NOMO-1 treated with DMSO at 0.1 percent for 48 hours (cell line): ENCODE measurements at regions not wholly inside any gene's neighbourhood (a gene's known extent, or its start where the extent isn't known, plus 50 kb on each side); places are given as distances from the start of the nearest gene placed in this dataset.

Source experiments
- DNase-seq: peaks from one replicate; lab custom pipeline; 2025; ENCODE audit not compliant: unreplicated experiment; lab: John Stamatoyannopoulos, UW

DNA sequence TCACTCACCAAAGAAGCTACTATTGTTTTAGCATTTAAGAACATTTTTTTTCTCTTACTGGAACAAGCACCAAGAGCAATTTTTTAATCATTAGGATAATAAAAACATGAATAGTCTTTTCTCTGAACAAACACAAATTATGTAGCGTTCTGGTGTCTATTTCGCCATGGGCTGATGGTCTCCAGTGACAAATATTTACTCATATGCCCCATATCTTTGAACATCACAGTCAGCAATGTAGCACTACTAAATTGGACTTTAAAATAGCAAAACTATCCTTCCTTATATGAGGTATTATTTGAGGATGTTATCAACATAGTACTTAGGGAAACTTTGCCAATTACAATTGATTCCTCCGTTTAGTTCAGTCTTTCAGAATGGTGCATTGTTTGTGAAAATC, 1326.0 kb upstream of the ZEB2 start:
- DNase-seq = no peak

DNA sequence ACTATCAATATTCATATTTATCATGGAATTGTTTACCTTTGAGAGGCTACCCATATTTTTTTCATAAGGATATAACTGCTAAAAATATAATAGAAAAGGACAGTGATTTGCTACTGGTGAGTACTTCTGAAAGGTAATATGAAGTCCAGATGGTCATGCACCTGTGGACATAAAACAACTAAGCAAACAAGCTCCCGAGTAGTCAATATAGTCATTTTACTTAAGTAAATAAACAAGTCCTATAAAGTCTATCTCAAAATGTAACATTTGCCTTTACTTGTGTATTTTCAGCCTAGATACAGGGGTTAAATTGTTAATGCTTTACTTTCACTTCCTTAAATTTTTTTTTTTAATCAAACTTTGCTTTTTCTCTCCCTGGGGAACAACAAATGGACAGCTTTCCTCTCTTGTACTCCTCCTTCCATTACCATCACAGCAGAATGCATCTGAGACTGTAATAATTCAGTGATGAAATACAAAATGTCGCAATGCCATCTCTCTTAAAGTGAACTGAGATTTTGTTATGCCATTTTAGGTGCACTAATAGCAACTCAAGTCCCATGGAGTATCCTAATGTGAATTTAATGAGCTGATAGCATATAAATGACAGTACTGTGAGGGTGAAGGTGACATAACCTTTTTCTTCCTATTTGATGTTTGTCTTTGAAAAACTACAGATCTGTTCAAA, 1325.4 kb upstream of the ZEB2 start:
- peak; percentile 42 for DNase-seq

DNA sequence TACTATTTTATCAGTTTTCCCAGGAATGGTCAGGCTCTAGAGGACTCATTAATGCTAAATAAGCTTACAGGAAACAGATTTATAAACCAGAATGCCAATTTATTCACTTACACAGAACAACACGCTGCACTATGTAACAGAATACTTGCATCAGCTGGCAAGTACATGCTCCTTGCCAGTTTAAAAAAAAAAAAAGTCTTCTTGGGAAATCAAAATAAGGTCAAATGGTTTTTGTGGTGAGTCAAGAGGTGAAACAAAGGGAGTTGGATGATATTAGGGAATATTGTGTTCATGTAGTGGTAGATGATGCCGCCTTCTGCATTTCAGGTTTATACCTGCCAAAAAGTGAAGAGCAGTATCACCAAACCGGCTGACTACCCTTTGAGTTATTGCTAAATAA, 1322.1 kb upstream of the ZEB2 start:
- no peak for DNase-seq

DNA sequence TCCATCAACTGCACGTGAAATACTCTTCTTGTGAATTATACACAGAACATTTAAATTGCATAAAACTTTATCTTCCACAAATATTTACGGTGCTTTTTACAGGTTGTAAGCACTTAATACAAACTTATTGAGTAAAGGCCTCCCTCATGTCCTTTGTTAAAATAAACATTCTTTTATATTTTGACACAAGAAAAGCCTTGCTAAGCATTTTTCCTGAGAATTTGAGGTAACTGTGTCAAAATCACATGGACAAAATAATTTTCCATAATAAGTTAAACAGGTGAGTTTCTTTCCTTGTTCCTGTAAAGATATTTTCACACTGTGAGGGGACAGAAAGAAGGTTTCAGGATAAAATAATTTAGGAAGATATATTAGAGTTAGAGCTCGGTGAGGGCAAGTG, 1317.1 kb upstream of the ZEB2 start:
- DNase-seq = no peak

DNA sequence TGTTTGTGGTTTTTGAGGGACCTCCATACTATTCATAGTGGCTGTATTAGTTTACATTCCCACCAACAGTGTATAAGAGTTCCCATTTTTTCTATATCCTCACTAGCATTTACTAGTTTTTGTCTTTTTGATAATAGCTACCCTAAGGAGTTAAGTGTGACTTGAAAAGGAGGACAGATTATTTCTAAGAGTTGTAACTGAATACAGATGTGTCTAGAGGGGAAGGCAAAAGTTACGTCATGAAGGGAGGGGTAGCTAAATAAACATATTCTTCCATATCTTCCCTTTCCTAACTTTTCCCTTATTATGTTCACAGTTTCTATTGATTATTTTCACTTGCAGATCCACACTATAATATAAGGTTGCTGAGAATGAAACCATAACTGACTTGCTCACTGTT, 1315.7 kb upstream of the ZEB2 start:
- no peak for DNase-seq

DNA sequence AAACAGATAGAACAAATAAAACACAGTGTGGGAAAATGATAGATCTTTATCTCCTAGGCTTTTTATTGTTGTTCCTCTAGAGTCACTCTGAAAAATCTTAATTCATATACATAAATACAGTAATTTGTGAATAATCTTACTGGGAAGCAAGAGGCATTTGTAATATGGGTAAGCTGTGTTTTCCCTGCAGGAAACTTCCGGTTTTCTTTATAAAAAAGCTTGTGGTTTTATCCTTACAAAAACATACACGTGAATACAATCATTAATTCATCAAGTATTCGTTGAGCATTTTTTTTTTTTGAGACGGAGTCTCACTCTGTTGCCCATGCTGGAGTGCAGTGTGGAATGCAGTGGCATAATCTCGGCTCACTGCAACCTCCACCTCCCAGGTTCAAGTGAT, 1312.8 kb upstream of the ZEB2 start:
- DNase-seq = no peak

DNA sequence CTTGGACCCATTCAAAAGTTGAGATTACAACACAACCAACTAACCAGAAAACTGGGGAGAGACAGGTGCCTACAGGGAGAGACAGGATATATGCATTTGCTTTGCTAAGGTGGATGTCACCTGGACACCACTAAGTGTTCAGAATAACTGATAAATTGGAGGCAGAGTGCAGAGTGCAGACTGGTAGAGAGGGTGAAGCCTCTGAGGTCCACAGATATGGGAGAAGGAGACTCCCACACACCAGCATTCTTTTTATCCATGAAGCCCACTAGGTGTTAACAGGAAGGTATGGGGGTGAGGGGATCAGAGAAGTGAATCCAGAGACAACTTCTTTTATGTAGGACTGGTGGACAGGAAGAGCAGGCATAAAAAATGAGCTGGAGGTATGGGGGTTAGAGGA, 1310.0 kb upstream of the ZEB2 start:
- DNase-seq = no peak

DNA sequence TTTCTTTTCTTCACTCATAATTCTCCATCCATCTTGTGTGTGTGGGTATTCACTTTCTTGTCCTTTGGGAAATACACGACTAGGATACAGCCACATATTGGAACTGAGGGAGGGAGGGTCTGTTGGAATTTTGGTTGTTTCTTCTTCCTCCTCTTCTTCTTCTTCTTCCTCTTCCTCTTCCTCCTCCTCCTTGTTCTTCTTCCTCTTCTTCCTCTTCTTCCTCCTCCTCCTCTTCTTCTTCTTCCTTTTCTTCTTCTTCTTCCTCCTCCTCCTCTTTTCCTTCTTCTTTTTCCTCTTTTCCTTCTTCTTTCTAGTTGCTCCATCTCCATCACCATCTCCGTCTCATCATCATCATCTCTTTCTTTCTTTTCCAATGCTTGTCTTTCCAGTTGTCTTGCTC, 1307.3 kb upstream of the ZEB2 start:
- DNase-seq = no peak

DNA sequence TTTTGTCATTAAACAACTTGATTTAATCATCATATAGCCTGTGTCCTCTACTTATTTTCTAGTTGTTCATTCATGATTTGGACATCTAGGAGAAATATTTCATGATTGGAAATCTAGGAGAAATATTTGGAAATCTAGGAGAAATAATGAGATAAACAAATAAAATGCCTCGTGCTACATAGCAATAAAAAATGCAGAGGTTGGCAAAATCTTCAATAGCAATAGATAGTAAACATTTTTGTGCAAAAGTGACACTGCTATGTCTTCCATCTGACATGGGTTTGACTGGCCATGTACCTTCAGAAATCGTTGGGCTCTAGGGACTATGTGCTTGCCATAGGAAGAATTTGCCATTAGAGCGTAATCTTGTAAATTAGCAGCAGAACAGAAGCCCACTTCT, 1304.5 kb upstream of the ZEB2 start:
- no peak for DNase-seq

DNA sequence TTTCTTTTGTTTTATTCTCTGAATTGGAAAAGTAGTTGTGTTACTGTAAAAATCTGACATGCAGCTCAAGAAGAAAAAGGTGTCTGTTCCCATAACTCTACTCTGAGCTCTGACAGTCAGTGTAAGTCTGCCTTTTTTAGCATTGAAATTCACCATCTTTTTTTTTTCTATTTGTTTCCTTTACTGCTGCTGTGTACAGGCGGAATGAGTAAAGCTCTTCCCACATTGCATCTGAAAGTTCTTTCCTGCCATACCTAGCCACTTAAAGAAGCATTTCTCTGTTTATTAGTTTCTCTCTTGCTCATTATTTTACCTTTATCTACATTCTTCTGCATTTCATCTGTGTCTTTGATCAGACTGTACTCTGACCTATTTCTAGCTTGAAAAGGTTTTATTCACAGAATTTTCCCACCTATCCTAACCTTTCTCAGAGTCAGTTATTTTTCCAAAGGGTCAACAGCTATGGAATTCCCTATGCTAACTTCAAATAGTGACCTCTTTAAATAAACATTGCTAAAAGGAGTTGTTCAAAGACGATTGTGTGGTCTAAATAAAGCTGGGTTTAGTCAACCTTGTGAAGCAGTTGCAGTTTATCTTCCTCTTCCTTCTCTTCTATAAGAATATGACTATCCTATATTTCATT, 1303.1 kb upstream of the ZEB2 start:
- no peak for DNase-seq

DNA sequence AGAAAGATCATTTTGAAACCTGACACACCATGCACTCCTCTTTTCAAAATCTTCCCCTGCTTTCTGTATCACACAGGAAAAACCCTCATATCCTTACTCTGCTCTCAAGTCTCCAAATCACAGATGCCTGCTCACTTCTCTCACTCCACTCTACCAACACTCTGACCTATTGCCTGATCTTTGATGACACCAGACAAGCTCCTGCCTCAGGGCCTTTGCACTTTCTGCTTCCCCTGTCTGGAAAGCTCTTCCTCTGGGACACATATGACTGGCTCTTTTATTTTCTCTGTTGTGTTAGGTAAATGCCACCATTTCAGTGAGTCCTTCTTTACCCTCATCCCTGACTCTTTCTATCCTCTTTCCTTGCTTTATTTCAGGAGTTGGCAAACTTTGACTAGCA, 1300.7 kb upstream of the ZEB2 start:
- DNase-seq = no peak

DNA sequence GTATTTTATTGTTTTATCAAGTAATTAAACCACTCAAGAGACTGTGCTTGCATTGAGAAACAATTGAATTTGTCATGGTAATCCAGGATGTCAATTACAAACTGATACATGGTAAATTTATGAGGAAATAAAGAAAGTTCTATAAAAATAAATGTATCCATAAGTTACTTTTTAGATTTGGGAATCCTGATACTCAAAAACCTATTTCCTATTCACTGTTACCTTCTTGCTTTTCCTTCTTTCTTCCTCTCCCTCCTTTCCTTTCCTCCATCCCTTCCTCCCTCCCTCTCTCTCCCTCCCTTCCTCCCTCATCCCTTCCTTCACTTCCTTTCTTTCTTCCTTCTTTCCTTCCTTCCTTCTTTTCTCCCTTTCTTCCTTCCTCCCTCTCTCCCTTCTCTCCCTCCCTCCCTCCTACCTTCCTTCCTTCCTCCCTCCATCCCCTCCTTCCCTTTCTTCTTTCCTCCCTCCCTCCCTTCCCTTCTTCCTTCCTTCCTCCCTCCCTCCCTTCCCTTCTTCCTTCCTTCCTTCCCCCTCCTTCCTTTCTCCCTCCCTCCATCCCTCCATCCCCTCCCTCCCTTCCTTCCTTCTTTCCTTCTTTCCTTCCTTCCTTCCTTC, 1299.1 kb upstream of the ZEB2 start:
- DNase-seq = no peak

DNA sequence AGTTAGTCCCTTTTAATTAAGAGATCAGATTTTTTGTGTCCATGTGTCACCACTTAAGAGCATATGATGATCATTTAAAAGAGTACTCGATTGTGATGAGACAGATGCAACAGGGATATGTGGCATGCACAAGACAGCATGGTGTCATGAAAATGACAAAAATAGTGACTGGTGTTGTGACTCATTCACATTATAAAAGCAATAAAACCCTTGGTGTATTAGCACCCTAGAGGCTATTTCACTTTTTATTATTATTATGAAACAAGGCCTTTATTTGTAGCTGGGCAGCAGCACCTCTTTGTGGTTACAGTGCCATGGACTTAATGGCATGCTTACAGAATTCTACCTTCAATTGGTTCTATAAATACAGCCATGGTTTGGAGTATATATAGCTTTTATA, 1296.0 kb upstream of the ZEB2 start:
- no peak for DNase-seq

DNA sequence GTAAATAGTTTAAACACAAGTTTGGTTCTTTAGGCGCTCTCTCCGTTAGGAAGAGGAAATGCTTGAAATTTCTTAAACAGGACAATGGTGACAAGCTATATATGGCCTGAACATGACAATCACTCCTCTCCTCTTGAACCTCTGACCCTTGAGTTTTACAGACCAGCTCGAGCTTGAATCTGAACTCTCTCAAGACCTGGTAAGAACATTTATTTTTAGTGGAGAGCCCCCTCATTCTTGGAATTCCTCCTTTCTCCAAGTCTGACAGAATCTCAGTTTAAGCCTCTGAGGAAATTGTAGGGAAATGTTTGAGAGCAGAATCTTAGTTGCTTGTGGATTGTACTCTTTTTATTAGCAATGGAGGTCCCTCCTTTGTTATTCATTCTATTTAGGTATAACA, 1293.6 kb upstream of the ZEB2 start:
- DNase-seq = no peak

DNA sequence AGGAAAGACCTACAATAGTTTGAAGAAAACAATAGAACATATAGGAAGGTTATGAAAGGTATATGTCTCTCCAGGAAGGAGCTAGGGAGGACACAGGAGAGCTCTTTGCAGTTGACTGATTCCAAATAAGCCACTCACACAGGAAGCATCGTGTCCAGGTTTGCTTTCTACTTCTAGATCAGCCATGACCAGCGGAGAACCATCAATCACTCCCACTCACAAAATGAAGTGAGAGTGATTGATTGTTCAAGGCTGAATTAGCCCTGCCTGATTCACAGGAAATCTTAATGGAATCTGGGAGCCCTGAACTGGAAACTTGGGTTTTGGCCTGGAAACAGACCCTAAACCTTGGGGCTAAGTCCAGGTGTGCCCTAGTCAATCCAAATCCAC, 1292.2 kb upstream of the ZEB2 start:
- DNase-seq = no peak

DNA sequence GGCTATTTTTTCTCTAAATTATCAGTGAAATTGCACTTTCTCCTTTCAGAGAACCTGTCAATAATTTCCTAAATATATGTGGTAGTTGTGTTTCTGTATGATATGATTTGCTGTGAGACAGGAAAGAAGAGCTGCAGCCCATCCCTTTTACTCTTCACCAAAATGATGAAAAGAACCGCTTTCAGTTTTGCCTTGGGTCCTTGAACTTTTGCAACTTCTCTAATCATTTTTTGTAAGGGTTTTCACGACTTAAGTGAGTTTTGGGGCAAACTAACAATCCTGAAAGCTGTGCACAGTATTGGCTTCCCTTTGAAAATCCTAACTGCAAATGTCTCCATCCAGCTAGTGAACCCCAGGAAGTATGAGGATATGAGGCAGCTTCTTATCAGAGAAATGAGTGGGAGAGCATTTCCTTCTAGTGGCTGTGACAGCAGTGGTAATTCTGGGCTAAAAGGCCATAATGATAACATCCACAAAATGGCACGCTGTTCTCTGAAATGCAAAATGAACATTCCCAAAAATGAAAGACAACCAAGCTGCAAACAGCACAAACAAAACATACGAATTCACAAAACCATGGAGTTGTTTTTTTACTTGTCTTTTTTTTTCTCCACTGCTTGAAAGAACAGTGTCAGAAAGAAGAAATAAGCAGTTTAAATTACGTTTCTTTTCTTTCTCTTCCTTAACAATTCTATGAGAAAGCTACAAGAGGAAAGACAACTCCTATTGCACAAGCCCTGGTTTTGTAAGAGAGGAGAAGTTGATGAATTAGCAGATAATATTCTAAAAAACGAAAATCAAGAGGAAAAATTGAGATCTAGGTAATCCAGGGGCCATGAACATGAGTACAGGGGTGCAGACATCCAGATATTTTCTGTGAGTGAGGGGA, 1291.6 kb upstream of the ZEB2 start:
- DNase-seq = peak; percentile 59

DNA sequence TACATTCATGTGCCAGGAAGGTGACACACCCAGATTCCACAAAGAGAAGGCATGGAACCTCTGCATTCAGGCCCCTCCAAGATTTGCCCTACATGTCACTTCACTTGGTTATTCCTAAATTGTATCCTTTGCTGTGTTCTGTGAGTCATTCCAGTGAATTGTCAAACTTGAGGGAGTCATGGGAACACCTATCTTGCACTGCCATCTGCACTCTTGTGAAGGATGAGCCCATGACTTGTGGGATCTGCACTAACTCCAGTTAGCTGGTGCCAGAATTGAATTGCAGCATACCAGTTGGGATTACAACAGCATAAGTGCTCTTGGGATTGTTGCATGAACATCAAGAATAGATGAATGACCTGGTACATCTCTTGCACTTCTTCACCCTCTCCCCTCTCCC, 1288.0 kb upstream of the ZEB2 start:
- no peak for DNase-seq

DNA sequence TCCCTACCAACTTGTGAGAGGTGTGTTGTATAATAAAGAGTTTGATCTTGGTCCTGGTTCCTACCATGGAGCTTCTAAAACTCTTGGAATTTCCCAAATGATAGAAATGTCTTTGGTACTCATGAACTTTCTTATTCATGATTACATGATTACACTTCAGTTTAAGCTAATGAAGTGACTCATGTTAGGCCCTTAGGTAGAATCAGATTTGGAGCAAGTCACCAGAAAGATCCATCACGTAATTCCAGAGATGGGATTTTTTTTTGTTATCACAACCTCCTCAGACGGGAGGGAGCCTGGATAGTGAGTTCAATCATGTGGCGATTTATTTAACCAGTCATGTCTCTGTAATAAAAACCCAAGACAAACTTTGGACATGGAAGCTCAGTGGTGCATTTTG, 1287.6 kb upstream of the ZEB2 start:
- DNase-seq = no peak

DNA sequence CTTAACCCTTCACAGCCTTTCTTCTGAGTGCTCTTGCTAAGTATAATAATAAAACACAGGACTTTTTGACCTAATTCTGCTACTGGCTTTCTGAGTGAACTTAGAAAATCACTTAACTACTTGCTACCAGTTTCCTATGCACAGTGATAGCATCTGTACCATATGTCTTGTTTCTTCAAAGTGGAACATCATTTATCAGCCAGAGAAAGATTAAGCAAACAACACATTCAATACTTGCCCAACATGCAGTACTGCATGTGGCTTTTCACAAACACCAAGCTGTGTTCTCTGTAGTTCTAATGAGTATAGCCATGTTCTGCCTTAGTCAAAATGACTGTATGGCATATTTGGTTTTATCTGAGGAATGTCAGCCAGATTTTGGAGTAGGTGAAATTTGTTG, 1286.6 kb upstream of the ZEB2 start:
- no peak for DNase-seq

DNA sequence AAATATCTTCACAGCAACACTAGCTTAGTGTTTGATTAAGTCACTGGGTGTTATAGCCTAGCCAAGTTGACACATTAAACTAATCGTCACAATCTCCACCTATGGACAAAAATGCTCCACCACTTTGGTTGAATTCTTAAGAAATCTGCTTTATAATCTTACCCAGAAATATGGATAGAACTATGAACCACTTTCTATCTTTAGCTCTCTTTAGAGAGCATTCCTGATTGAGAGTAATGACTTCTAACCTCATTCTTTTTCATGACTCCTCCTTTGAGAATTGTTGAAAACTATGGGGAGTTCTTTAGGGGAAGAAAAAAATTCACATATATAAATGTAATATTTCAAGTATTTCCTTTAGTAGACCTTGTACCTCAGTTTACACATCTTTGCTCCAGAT, 1282.2 kb upstream of the ZEB2 start:
- DNase-seq = no peak

DNA sequence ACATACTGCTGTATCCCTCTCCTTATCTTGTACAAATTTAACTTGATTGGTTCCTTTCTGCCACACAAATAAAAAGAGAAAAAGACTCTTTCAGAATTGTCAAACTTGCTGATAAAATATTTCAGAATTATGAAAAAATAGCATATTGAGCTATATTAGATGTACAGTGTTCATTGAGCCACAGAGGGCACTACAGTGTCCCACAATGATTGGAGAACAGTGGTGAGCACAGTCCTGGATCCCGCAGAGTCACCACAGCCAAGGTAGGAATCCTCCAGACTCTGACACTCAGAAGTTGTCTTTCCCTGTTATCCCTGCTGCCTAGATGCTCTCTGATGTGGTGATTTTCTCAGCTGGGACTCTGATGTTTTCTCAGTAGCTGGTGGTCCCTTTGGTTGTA, 1281.3 kb upstream of the ZEB2 start:
- DNase-seq = no peak
